BJ (cell line): ENCODE measurements at regions not wholly inside any gene's neighbourhood (a gene's known extent, or its start where the extent isn't known, plus 50 kb on each side); places are given as distances from the start of the nearest gene placed in this dataset.

Experiments
- CTCF ChIA-PET: fragments of 350-600 bp; formaldehyde crosslinking; extraction: SDS; loops from one replicate; lab custom pipeline; 2021; ENCODE audit warnings: antibody characterized with exemption, inconsistent platforms; lab: Yijun Ruan, JAX
- POLR2A ChIA-PET: fragments of 300-600 bp; sonication (Branson Sonifier 250); formaldehyde crosslinking; extraction: SDS; loops from one replicate; lab custom pipeline; 2021; ENCODE audit warnings: antibody characterized with exemption; lab: Charles Lee
- DNase-seq: peaks from one replicate; pipeline ENCODE4 v3.0.0-alpha.2; 2011; ENCODE audit warnings: low read depth
- H3K27me3 ChIP-seq: 2 replicates; pipeline ENCODE4 v1.6.0; 2011; ENCODE audit warnings: low read length; ENCODE audit not compliant: control insufficient read depth, insufficient read depth
- H3K36me3 ChIP-seq: 2 replicates; pipeline ENCODE4 v1.5.1; 2011; ENCODE audit warnings: low read length; ENCODE audit not compliant: control insufficient read depth, insufficient read depth
- H3K4me3 ChIP-seq: 2 replicates; pipeline ENCODE4 v1.5.1; 2011; ENCODE audit warnings: low read depth, mild to moderate bottlenecking, control low read depth, low read length
- CTCF ChIP-seq: IDR thresholded peaks from 2 replicates; pipeline ENCODE4 v1.5.1; 2011; ENCODE audit warnings: low read depth, mild to moderate bottlenecking, control low read depth, inconsistent platforms, low read length, moderate library complexity; ENCODE audit not compliant: insufficient read depth

DNA sequence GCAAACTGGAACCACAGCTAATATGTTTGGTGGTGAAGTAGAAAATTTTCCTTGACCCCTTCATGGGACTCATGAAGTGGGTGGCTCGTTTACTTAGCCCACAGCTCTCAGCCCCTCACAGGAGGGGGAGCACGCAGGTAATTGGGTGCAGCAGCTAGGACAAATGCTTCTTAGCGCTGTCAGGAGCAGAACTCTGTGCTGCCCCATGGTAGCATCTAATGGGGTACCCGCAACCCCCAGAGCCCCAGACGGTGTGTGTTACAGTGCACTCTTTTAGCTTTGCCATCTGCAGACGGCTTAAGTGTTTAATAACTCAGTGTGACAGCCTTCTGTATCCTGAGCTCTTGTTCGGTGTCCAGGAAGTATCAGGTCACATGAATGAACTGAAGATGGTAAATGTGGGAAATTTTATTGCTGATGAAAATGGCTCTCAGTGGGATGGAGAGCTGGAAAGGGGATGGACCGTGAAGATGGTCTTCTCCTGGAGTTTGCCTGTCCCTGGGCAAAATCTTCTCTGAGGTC lies 189.6 kb upstream of the ZRANB2 start:
- TF ChIP-seq CTCF: no peak
- CTCF ChIA-PET: interaction anchor here (0.7 kb wide), 1 partner anchor 32 kb away, joined by 3 read pairs; no protein-coding TSS in a partner anchor
- H3K36me3 ChIP-seq: no peaks in the 10 kb centered on the region
- H3K27me3 ChIP-seq: no peaks in the 10 kb centered on the region
- POLR2A ChIA-PET: no interaction called here
- DNase-seq: no peak
- no peak overlapping the region for H3K4me3 ChIP-seq

DNA sequence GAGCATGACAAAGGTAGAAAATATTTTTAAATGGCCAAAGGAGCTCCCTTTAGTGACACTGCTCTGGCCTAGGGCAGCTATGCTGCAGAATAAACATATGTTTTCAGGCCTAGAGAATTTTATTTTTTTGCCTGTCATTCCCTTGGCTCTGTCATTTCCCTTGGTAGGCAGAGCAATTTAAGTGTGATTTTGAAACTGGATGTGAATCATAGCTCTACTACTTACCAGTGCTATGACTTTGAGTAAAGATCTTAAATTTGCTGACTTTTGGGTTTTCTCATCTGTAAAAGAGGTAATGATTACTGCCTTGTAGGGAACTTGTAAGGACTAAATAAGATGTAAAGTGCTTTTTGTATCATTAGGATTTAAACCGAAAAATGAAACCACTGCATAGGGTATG lies 189.0 kb upstream of the ZRANB2 start:
- CTCF ChIA-PET: interaction anchor here (0.7 kb wide), 1 partner anchor 33 kb away, joined by 3 read pairs; no protein-coding TSS in a partner anchor

DNA sequence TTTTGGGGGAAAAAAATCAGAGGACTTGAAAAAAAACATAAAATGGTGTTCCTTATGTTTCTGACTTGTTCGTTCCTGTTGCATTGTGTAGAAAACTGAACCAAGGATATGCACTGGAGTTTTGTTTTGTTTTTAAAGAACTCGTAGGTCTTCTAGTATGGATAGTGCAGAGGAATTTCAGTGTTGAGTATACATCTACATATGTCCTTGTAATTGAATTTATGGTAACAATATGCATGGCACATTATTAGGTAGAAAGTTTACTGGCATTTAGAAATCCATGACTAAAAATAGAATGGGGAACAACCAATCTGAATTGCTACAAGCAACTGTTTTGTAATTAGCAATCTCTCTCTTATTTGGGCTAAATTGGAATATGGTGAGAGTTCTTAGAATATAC lies 188.3 kb upstream of the ZRANB2 start:
- H3K27me3 ChIP-seq: no peaks in the 10 kb centered on the region
- TF ChIP-seq CTCF: no peak
- H3K36me3 ChIP-seq: no peaks in the 10 kb centered on the region
- no peak for DNase-seq
- POLR2A ChIA-PET: no interaction called here
- H3K4me3 ChIP-seq: no peak overlapping the region
- CTCF ChIA-PET: no interaction called here

More for the DNA sequence above, 189.0 kb upstream of the ZRANB2 start:
- POLR2A ChIA-PET: no interaction called here
- no peaks in the 10 kb centered on the region for H3K36me3 ChIP-seq
- H3K27me3 ChIP-seq: no peaks in the 10 kb centered on the region
- H3K4me3 ChIP-seq: no peak overlapping the region
- DNase-seq: no peak
- TF ChIP-seq CTCF: no peak

GRCh38 chr1:71267220-71267619 lies 186.4 kb upstream of the ZRANB2 start:
- H3K27me3 ChIP-seq: no peaks in the 10 kb centered on the region
- H3K36me3 ChIP-seq: no peaks in the 10 kb centered on the region
- H3K4me3 ChIP-seq: no peak overlapping the region
- ChIA-PET CTCF (no interaction called here), POLR2A (no interaction called here)
- no peak for DNase-seq
- no peak for TF ChIP-seq CTCF

GRCh38 chr1:71264039-71264438 lies 183.2 kb upstream of the ZRANB2 start:
- ChIA-PET POLR2A (no interaction called here), CTCF (no interaction called here)
- DNase-seq: no peak
- Histone ChIP-seq H3K36me3 (no peaks in the 10 kb centered on the region), H3K4me3 (no peak overlapping the region), H3K27me3 (no peaks in the 10 kb centered on the region)
- TF ChIP-seq CTCF: no peak
